Neural cell (in vitro differentiated cells): ENCODE measurements at regions not wholly inside any gene's neighbourhood (a gene's known extent, or its start where the extent isn't known, plus 50 kb on each side); places are given as distances from the start of the nearest gene placed in this dataset.

Experiments used
- H2AFZ ChIP-seq: fragments of 200-600, 300-800 bp; sonication (generic), shearing (Covaris generic); 2 replicates; pipeline ENCODE4 v1.6.0; 2014; ENCODE audit warnings: low read depth, mild to moderate bottlenecking, antibody characterized with exemption, low read length, moderate library complexity
- H3F3A ChIP-seq: fragments of 200-600 bp; shearing (Covaris generic); 2 replicates; pipeline ENCODE4 v1.6.1; 2016; ENCODE audit warnings: mild to moderate bottlenecking, moderate library complexity, mixed read lengths, antibody characterized with exemption, low read length; ENCODE audit not compliant: insufficient read depth, poor library complexity, severe bottlenecking
- H3K27ac ChIP-seq: fragments of 200-600, 300-800 bp; sonication (generic), shearing (Covaris generic); 2 replicates; pipeline ENCODE4 v1.5.1; 2014; ENCODE audit warnings: mild to moderate bottlenecking, low read length, moderate library complexity
- H3K27me3 ChIP-seq: fragments of 300-800, 200-600 bp; sonication (generic), shearing (Covaris generic); 2 replicates; pipeline ENCODE4 v1.6.0; 2014; ENCODE audit warnings: mild to moderate bottlenecking, low read depth, low read length, moderate library complexity; ENCODE audit not compliant: insufficient read depth
- H3K36me3 ChIP-seq: fragments of 300-800, 200-600 bp; sonication (generic), shearing (Covaris generic); 2 replicates; pipeline ENCODE4 v1.5.1; 2014; ENCODE audit warnings: mild to moderate bottlenecking, antibody characterized with exemption, low read length, moderate library complexity; ENCODE audit not compliant: insufficient read depth
- H3K4me2 ChIP-seq: fragments of 300-800, 200-600 bp; sonication (generic), shearing (Covaris generic); 2 replicates; pipeline ENCODE4 v1.6.0; 2014; ENCODE audit warnings: mild to moderate bottlenecking, low read length
- H3K4me3 ChIP-seq: fragments of 300-800, 200-600 bp; sonication (generic), shearing (Covaris generic); 2 replicates; pipeline ENCODE4 v1.5.1; 2014; ENCODE audit warnings: mild to moderate bottlenecking, low read length, moderate library complexity
- H3K79me2 ChIP-seq: fragments of 200-600 bp; shearing (Covaris generic); replicated peaks from 2 replicates; pipeline ENCODE4 v1.6.0; 2014; ENCODE audit warnings: mild to moderate bottlenecking, low read length, moderate library complexity; ENCODE audit not compliant: insufficient read depth
- H3K9ac ChIP-seq: fragments of 300-800, 200-600 bp; sonication (generic), shearing (Covaris generic); 2 replicates; pipeline ENCODE4 v1.6.1; 2016; ENCODE audit warnings: mild to moderate bottlenecking, low read length, mixed read lengths
- H3K9me2 ChIP-seq: fragments of 200-600 bp; shearing (Covaris generic); 2 replicates; pipeline ENCODE4 v1.6.1; 2016; ENCODE audit warnings: mild to moderate bottlenecking, low read length, mixed read lengths; ENCODE audit not compliant: insufficient read depth
- H3K9me3 ChIP-seq: fragments of 200-600, 300-800 bp; sonication (generic), shearing (Covaris generic); 2 replicates; pipeline ENCODE4 v1.6.1; 2016; ENCODE audit warnings: mild to moderate bottlenecking, mixed run types, low read length, moderate library complexity, mixed read lengths
- H4K20me1 ChIP-seq: fragments of 200-600 bp; shearing (Covaris generic); 2 replicates; pipeline ENCODE4 v1.6.1; 2016; ENCODE audit warnings: mild to moderate bottlenecking, mixed run types; ENCODE audit not compliant: insufficient read depth
- EP300 ChIP-seq: fragments of 450-650 bp; conservative IDR thresholded peaks from 2 replicates; pipeline ENCODE4 v1.6.1; 2014; ENCODE audit warnings: antibody characterized with exemption, mild to moderate bottlenecking, moderate library complexity; ENCODE audit not compliant: poor library complexity, severe bottlenecking
- EZH2 ChIP-seq: fragments of 200-600, 300-800 bp; shearing (Covaris generic), sonication (generic); IDR thresholded peaks from 2 replicates; pipeline ENCODE4 v1.6.1; 2014; ENCODE audit warnings: antibody characterized with exemption, low read length, borderline replicate concordance, mild to moderate bottlenecking; ENCODE audit not compliant: insufficient read depth, poor library complexity, severe bottlenecking
- MXI1 ChIP-seq: fragments of 450-650 bp; conservative IDR thresholded peaks from 2 replicates; pipeline ENCODE4 v1.6.1; 2014; ENCODE audit warnings: antibody characterized with exemption, mild to moderate bottlenecking; ENCODE audit not compliant: poor library complexity, severe bottlenecking
- POLR2AphosphoS5 ChIP-seq: IDR thresholded peaks from 2 replicates; pipeline ENCODE4 v1.6.1; 2012
- RAD21 ChIP-seq: fragments of 450-650 bp; conservative IDR thresholded peaks from 2 replicates; pipeline ENCODE4 v1.6.1; 2014; ENCODE audit warnings: antibody characterized with exemption, mild to moderate bottlenecking, moderate library complexity
- REST ChIP-seq: IDR thresholded peaks from 2 replicates; pipeline ENCODE4 v1.6.1; 2012; ENCODE audit warnings: borderline replicate concordance
- SMC3 ChIP-seq: fragments of 450-650 bp; conservative IDR thresholded peaks from 2 replicates; pipeline ENCODE4 v1.6.1; 2014; ENCODE audit warnings: antibody characterized with exemption, mild to moderate bottlenecking, moderate library complexity; ENCODE audit not compliant: poor library complexity
- TAF1 ChIP-seq: IDR thresholded peaks from 2 replicates; pipeline ENCODE4 v1.6.1; 2012; ENCODE audit warnings: low read depth
- TF ChIP-seq, protein P1 (sequence below): fragments of 450-650 bp; IDR thresholded peaks from 2 replicates; pipeline ENCODE4 v1.5.1; 2014; ENCODE audit warnings: antibody characterized with exemption, mild to moderate bottlenecking, moderate library complexity; ENCODE audit not compliant: poor library complexity, severe bottlenecking

GRCh38 chr20:51267679-51268078, 244.8 kb upstream of the KCNG1 start:
- Histone ChIP-seq H2AFZ (no peak overlapping the region), H3K4me2 (no peak overlapping the region), H4K20me1 (no peaks in the 10 kb centered on the region), H3K27ac (no peak overlapping the region), H3F3A (no peaks in the 10 kb centered on the region), H3K9me2 (no peaks in the 10 kb centered on the region), H3K36me3 (no peaks in the 10 kb centered on the region), H3K9ac (no peak overlapping the region), H3K79me2 (no peaks in the 10 kb centered on the region), H3K27me3 (no peaks in the 10 kb centered on the region), H3K9me3 (no peaks in the 10 kb centered on the region), H3K4me3 (no peak overlapping the region)
- TF ChIP-seq POLR2AphosphoS5 (no peak), MXI1 (no peak), EP300 (no peak), EZH2 (no peak), TAF1 (no peak), REST (no peak), SMC3 (no peak), RAD21 (no peak)
- TF ChIP-seq, protein P1, sequence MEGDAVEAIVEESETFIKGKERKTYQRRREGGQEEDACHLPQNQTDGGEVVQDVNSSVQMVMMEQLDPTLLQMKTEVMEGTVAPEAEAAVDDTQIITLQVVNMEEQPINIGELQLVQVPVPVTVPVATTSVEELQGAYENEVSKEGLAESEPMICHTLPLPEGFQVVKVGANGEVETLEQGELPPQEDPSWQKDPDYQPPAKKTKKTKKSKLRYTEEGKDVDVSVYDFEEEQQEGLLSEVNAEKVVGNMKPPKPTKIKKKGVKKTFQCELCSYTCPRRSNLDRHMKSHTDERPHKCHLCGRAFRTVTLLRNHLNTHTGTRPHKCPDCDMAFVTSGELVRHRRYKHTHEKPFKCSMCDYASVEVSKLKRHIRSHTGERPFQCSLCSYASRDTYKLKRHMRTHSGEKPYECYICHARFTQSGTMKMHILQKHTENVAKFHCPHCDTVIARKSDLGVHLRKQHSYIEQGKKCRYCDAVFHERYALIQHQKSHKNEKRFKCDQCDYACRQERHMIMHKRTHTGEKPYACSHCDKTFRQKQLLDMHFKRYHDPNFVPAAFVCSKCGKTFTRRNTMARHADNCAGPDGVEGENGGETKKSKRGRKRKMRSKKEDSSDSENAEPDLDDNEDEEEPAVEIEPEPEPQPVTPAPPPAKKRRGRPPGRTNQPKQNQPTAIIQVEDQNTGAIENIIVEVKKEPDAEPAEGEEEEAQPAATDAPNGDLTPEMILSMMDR = no peak

DNA sequence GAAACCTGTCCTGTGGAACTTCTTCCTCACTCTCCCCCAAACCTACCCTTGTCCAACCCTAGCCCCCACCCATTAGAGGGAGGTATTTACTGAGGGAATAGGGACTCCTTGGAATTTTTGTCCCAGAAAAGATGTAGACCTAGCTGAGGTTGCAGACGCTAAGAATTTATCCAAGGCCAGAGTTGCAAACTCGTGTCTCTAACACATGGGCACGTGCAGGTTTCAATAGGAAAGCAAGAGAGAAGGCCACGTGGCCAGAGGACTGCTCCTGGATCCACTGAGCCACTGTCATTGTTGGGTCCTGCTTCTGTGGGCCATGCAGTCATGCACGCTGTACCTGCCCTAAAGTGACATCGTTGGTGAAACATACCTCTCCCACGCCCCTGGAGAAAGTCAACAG, 243.4 kb upstream of the KCNG1 start:
- no peak overlapping the region for H3K4me3 ChIP-seq
- no peak overlapping the region for H3K9ac ChIP-seq
- no peaks in the 10 kb centered on the region for H3K27me3 ChIP-seq
- H4K20me1 ChIP-seq = no peaks in the 10 kb centered on the region
- H3K79me2 ChIP-seq = no peaks in the 10 kb centered on the region
- H3K36me3 ChIP-seq = no peaks in the 10 kb centered on the region
- no peak overlapping the region for H3K4me2 ChIP-seq
- no peak overlapping the region for H2AFZ ChIP-seq
- no peaks in the 10 kb centered on the region for H3K9me3 ChIP-seq
- H3K9me2 ChIP-seq = no peaks in the 10 kb centered on the region
- no peaks in the 10 kb centered on the region for H3F3A ChIP-seq
- no peak overlapping the region for H3K27ac ChIP-seq
- no peak for TF ChIP-seq REST
- TF ChIP-seq POLR2AphosphoS5 = no peak
- TF ChIP-seq, protein P1 = no peak
- no peak for TF ChIP-seq TAF1
- no peak for TF ChIP-seq SMC3
- TF ChIP-seq RAD21 = no peak
- TF ChIP-seq MXI1 = no peak
- no peak for TF ChIP-seq EZH2
- no peak for TF ChIP-seq EP300
